Brain microvascular endothelial cell (primary cell): ENCODE measurements at regions not wholly inside any gene's neighbourhood (a gene's known extent, or its start where the extent isn't known, plus 50 kb on each side); places are given as distances from the start of the nearest gene placed in this dataset.

Experiments used
- DNase-seq: peaks from one replicate; pipeline ENCODE4 v3.0.0-alpha.2; 2020
- H3K27ac ChIP-seq: fragments of 250-450 bp; sonication (Bioruptor Pico); 2 replicates; pipeline ENCODE4 v1.5.1; 2020; ENCODE audit warnings: mild to moderate bottlenecking, moderate library complexity
- H3K27me3 ChIP-seq: fragments of 250-450 bp; sonication (Bioruptor Pico); replicated peaks from 2 replicates; pipeline ENCODE4 v1.5.1; 2020; ENCODE audit warnings: mild to moderate bottlenecking
- H3K36me3 ChIP-seq: fragments of 250-450 bp; sonication (Bioruptor Pico); replicated peaks from 2 replicates; pipeline ENCODE4 v1.5.1; 2020; ENCODE audit warnings: mild to moderate bottlenecking
- H3K4me3 ChIP-seq: 2 replicates; pipeline ENCODE4 v1.5.1; 2011; ENCODE audit warnings: low read depth, mild to moderate bottlenecking, control low read depth, low read length, moderate library complexity
- in situ Hi-C: cut with HindIII; loops from 2 replicates; pipeline ENCODE4 v1.10.0; 2017; ENCODE audit warnings: low sequenced_read_pairs, low pct_ligation_motif_present
- TF ChIP-seq, protein P1 (sequence below): IDR thresholded peaks from 2 replicates; pipeline ENCODE4 v1.5.1; 2011; ENCODE audit warnings: low read depth, mild to moderate bottlenecking, moderate library complexity, low read length, control low read depth, inconsistent platforms; ENCODE audit errors: missing control alignments

- Histone ChIP-seq H3K36me3 (no peaks in the 10 kb centered on the region), H3K27ac (no peak overlapping the region), H3K4me3 (no peak overlapping the region), H3K27me3 (no peaks in the 10 kb centered on the region)
- in situ Hi-C loops = no loop called here
- no peak for DNase-seq
- TF ChIP-seq, protein P1, sequence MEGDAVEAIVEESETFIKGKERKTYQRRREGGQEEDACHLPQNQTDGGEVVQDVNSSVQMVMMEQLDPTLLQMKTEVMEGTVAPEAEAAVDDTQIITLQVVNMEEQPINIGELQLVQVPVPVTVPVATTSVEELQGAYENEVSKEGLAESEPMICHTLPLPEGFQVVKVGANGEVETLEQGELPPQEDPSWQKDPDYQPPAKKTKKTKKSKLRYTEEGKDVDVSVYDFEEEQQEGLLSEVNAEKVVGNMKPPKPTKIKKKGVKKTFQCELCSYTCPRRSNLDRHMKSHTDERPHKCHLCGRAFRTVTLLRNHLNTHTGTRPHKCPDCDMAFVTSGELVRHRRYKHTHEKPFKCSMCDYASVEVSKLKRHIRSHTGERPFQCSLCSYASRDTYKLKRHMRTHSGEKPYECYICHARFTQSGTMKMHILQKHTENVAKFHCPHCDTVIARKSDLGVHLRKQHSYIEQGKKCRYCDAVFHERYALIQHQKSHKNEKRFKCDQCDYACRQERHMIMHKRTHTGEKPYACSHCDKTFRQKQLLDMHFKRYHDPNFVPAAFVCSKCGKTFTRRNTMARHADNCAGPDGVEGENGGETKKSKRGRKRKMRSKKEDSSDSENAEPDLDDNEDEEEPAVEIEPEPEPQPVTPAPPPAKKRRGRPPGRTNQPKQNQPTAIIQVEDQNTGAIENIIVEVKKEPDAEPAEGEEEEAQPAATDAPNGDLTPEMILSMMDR = no peak
Observed at GRCh38 chr3:16725972-16726371, 120.7 kb upstream of the DAZL start.

DNA sequence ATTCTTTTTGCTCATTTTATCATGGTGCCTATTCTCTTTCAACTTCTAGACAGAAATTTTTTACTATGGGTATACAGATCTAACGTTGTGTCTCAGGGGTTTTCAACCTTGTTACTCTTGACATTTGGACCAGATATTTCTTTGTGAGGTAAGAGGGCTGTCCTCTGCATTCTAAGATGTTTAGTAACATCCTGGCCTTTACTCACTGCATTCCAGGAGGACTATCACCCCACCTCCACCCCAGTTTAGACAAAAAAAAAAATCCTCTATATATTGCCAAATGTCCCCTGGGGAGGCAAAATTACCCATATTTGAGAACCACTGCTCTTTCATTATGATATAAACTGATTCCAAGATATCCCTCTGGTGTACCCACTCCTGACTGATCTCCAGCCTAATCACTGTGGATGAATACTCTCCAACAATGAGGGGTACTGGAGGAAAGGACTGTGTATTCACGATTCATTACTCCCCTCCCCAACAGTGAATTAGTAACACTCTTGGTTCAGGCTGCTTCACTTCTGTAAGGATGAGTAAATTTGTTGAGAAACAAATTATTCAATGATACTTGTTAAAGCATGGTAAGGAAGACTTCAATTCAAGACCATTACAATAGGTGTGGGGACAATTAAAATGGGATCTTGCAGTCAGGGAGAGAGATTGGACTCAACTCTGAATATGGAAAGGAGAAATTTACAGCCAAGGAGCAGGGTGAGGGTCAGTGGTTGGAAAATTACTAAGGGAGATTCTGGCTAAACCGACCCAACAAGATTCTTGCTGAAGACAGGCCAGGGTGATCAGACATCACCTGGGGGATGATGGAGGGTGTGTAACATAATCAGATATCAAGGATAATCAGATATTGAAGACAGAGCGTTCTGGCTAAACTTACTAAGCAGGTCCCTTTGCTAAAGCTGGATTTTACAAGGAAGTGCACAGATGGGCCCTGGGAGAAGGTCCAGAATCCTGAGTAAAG, 123.8 kb upstream of the DAZL start:
- in situ Hi-C loops = no loop called here
- DNase-seq = peak; percentile 49
- Histone ChIP-seq H3K4me3 (no peak overlapping the region), H3K27ac (peak overlapping the region; percentile 23), H3K27me3 (no peaks in the 10 kb centered on the region), H3K36me3 (no peaks in the 10 kb centered on the region)
- TF ChIP-seq, protein P1 = no peak

GRCh38 chr3:16738451-16738850, 133.2 kb upstream of the DAZL start:
- H3K27me3 ChIP-seq = no peaks in the 10 kb centered on the region
- no peak overlapping the region for H3K27ac ChIP-seq
- H3K36me3 ChIP-seq = no peaks in the 10 kb centered on the region
- no peak overlapping the region for H3K4me3 ChIP-seq
- TF ChIP-seq, protein P1 = no peak
- no peak for DNase-seq
- in situ Hi-C loops = no loop called here

DNA sequence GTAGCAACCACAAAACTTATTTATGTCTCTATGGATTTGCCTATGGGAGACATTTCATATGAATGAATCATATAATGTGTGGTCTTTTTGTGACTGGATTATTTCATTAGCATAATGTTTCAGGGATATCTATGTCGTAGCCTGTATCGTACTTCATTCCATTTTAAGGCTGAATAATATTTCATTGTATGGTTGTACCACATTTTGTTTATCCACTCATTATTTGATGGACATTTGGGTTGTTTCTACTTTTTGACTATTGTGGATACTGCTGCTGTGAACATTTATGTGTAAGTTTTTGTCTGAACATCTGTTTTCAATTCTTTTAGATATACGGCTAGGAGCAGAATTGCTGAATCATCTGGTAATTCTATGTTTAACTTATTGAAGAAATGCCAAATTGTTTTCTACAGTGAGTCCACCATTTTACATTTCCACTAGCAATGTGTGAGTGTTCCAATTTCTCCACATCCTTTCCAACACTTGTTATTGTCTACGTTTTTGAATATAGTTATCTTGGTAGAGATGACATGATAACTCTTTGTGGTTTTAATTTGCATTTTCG, 134.4 kb upstream of the DAZL start:
- in situ Hi-C loops = no loop called here
- peak overlapping the region; percentile 48 for H3K27ac ChIP-seq
- DNase-seq = no peak

GRCh38 chr3:16740515-16740914, 135.3 kb upstream of the DAZL start:
- Histone ChIP-seq H3K4me3 (no peak overlapping the region), H3K27me3 (no peaks in the 10 kb centered on the region), H3K36me3 (no peaks in the 10 kb centered on the region), H3K27ac (peak overlapping the region; percentile 72)
- TF ChIP-seq, protein P1 = no peak
- DNase-seq = no peak
- in situ Hi-C loops = no loop called here

More for the DNA sequence above, 134.4 kb upstream of the DAZL start:
- Histone ChIP-seq H3K4me3 (no peak overlapping the region), H3K27me3 (no peaks in the 10 kb centered on the region), H3K36me3 (no peaks in the 10 kb centered on the region)
- TF ChIP-seq, protein P1 = no peak
